NOMO-1 (cell line): ENCODE measurements at regions not wholly inside any gene's neighbourhood (a gene's known extent, or its start where the extent isn't known, plus 50 kb on each side); places are given as distances from the start of the nearest gene placed in this dataset.
"Not testable (repeated sequence)": the region's sequence is repeated elsewhere in the genome, so short reads cannot be mapped to it uniquely, and the experiment has no call there.

Experiments
- DNase-seq, 2 experiments: peaks; one replicate each; lab custom pipeline; 2025; ENCODE audit not compliant: unreplicated experiment in 2 of 2; lab: John Stamatoyannopoulos, UW

DNA sequence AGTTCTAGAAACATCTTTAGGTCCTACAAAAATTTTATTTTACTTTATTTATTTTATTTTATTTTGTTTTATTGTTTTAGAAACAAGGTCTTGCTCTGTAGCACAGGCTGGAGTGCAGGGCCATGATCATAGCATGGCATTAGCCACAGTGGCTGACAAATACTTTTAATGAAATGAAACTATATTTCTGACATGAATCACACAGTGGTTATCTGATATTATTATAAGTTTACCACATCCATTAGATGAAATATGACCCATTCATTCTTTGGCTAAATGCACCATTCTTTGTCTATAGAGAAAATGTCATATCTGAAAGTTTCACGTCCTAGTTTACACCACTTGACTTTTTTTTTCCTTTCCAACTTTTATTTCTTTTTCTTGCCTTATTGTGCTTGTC, 613.4 kb upstream of the ADAMTS5 start:
- no peak for DNase-seq

DNA sequence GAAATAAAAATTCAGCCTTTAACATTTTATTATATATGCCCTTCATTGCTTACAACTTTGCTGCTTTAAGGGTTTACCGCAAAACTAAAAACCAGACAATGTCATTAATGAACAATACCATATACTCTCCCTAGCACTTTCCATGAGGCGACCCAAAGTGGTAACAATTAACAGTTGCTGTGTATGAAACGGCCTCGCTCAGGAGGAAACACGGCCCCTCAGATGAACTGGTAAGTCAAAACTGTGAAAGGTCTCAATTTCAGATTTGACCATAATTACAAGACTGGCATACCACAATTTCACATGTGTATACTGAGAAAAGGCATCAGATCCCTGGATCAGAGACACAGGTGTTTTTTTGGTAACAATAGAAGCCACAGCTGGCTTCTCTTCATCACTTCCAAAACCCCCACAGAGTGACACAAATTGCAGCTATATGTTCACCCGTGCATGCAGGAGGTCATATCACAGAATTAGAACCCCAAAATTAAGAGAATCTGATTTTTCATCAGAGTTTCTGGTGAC, 611.9 kb upstream of the ADAMTS5 start:
- DNase-seq, result no peak

- no peak for DNase-seq
These were observed 605.8 kb upstream of the ADAMTS5 start for GRCh38 chr21:27572696-27573095.

DNA sequence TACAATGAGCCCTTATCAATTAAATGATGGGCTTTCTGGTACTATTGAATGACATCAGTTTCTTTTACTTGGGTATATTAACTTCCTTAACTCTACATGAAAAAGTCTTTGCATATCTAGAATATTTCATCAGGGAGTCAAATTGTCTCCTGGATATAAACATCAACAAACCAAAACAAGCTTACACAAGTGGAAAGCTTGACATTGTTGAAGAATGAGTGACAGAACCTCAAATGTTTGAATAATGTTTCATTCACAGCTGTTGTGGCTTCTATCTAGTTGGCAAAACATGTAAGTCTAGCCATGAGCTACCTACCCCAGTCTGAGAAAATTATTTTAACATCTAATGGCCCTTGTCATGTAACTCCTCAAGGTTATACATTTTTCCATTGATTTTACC, 604.8 kb upstream of the ADAMTS5 start:
- no peak for DNase-seq

- DNase-seq, result no peak
These were observed 603.5 kb upstream of the ADAMTS5 start for GRCh38 chr21:27570306-27570868.

GRCh38 chr21:27569831-27570230, 602.9 kb upstream of the ADAMTS5 start:
- DNase-seq, result no peak

GRCh38 chr21:27569091-27569490, 602.2 kb upstream of the ADAMTS5 start:
- no peak for DNase-seq

GRCh38 chr21:27567381-27567780, 600.5 kb upstream of the ADAMTS5 start:
- no peak for DNase-seq

DNA sequence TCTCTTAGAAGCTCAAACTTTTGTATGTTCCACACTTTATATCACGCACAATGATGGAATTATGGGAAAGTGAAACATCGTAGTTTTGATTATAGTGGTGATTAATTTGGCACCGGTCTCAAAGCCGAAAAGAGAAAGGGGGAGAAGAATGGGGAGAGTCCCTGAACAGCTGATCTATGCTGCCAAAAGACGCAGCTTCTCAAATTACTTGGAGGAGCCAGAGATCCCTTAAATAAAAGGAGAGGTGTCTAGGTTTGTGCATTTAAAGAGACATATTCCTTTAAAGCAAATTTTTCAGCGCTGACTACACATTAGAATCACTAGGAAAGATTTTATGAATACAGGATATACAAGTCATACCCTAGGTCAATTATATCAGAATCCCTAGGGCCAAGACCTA, 599.6 kb upstream of the ADAMTS5 start:
- no peak for DNase-seq

DNA sequence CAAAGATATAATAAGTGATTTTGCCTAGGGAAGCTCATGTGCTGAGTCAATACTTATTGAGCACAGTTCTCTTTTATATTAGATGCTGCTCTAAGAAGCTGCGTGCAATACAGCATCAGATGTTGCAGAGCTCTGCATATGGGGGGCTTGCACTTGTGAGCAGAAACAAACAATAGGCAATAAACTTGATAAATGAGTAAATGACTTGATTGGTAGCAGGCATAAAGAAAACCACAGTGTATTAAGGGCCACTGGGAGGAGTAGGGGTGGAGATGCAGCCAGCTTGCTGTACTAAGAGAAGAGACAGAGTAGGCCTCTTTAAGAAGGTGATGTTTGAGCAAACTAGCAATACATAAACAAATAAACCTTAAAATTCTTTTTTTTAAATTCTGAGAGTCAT, 598.5 kb upstream of the ADAMTS5 start:
- DNase-seq, result no peak

GRCh38 chr21:27564684-27565301, 597.9 kb upstream of the ADAMTS5 start:
- peak in 1 of 2 experiments; percentile 13 for DNase-seq

GRCh38 chr21:27562303-27562702, 595.4 kb upstream of the ADAMTS5 start:
- no peak for DNase-seq

DNA sequence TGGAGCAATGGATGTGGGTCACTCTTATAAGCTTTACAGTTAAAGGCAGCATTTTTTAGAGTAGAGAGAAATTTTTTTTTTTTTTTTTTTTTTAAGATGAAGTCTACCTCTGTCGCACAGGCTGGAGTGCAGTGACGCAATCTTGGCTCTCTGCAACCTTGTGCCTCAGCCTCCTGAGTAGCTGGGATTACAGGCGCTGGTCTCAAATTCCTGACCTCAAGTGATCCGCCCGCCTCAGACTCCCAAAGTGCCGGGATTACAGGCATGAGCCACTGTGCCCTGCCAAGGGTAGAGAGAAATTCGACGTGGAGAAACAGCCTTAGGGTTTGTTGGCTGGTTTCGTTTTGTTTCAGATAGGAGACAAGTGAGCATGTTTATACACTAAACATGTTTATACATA, 594.2 kb upstream of the ADAMTS5 start:
- no peak for DNase-seq

GRCh38 chr21:27557356-27557755, 590.5 kb upstream of the ADAMTS5 start:
- DNase-seq, result no peak

- DNase-seq, result no peak
These were observed 589.1 kb upstream of the ADAMTS5 start for GRCh38 chr21:27555996-27556395.

GRCh38 chr21:27550287-27550686, 583.4 kb upstream of the ADAMTS5 start:
- DNase-seq, result no peak

- no peak for DNase-seq
These were observed 581.6 kb upstream of the ADAMTS5 start for GRCh38 chr21:27548486-27548885.

DNA sequence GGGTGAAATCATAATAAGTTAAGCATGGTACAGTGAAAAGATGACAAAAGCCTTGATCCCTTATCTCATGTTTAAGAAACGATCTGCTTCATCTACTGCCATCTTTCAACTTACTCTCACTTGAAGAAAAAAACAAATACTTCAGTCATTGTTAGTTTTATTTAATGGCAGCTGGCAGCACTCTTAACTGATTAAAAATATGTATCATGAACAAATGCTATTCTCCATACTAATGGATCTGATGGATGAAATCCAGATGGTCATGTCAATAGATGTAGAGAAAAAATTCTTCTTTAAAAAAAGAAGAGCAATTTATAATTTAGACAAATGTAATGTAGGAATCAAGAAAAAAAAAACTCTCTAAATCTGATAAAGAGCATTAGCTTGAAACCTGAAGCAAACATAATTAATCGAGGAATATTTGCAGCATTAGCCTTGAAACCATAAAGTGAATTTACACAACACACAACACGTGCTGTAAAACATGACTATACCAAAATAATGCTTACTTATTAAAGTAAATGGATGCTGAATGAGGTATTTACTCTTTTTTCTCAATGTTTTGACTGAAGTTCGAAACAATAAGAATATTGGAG, 579.0 kb upstream of the ADAMTS5 start:
- no peak for DNase-seq

GRCh38 chr21:27542126-27542525, 575.2 kb upstream of the ADAMTS5 start:
- not testable (repeated sequence) for DNase-seq

- DNase-seq, result no peak
These were observed 569.4 kb upstream of the ADAMTS5 start for GRCh38 chr21:27536319-27536718.

DNA sequence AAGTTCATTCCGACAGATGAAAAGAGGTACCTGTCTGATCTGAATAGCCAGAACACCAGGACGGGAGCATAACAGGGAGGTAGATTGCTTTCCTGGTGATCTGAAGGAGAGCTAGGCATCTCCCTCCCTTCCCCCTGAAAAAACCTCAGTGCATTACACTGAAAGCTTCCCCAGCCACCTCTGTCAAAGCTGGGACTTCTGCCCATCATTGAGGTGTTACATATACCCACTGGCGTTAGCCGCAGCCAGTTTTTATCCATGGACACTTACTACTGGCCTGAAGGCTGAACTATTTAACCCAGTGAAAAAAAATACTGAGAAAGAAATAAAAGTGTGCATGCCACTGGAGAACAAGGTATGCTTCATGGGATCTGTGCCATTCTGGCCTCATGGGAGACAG, 568.3 kb upstream of the ADAMTS5 start:
- no peak for DNase-seq

- no peak for DNase-seq
These were observed 567.3 kb upstream of the ADAMTS5 start for GRCh38 chr21:27534206-27534605.
